ENCODE measurements at regions not wholly inside any gene's neighbourhood (a gene's known extent, or its start where the extent isn't known, plus 50 kb on each side); places are given as distances from the start of the nearest gene placed in this dataset.

DNA sequence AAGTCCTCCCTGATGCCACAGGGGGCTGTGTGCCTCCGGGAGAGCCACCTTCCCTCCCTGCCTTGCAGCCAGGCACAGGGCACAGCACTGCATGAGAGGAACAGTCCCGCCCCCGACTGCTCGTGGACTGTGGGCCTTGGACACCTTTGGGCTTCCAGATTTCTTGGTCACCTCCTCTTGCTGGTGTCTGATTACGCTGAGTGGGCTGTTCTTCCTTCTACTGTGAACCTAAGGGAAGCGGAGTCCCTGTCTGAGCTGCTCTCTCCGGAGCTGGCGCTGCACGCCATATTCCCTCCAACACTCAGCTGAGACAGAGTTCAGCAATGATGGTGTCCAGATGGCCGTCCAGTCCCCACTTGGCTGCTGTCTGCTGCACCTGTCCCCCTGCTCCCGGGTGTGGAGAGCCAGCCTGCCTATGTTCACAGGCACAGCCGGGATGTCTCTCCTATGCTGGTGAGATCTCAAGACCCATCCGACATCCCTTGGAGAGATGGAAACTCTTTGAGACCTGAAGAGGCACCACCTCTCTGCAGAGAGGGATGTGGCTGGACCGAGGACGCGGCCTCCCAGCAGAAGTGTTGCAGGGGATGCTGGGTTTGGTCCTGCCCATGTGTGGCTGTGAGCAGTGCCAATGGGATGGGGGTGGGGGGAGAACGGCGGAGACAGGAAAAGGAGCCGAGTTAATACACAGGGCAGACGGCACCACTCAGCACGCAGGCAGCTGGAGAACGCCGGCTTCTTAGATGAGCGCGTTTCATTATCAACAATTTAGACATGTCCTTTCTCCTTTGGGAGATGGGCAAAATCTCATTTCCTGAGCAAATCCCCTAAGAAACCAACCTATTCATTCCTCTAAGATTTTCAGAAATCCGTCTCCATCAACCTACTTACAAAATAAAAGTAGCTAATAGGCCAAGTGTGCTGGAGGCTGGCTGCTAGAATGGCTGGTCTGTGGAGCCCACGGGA is 171.9 kb downstream of the ENGASE start:
- Mint-ChIP-seq H3K27me3 (peaks cover 52% of the 10 kb centered on the region), H3K4me3 (no peak overlapping the region), H3K27ac (no peak overlapping the region), H3K36me3 (ENCODE audit: low read depth) (peaks cover 5% of the 10 kb centered on the region), H3K4me1 (peaks cover 6% of the 10 kb centered on the region)
- ATAC-seq, result no peak
- no peaks in the 10 kb centered on the region for H3K9me3 ChIP-seq (ENCODE audit: control insufficient read depth, low read length, poor library complexity, severe bottlenecking)
- no peak for DNase-seq

GRCh38 chr17:79244665-79245064 is 170.0 kb downstream of the ENGASE start:
- Mint-ChIP-seq H3K4me1 (peaks cover 6% of the 10 kb centered on the region), H3K27me3 (peaks cover 45% of the 10 kb centered on the region), H3K36me3 (ENCODE audit: low read depth) (no peaks in the 10 kb centered on the region), H3K27ac (no peak overlapping the region), H3K4me3 (no peak overlapping the region)
- DNase-seq (no peak), ATAC-seq (no peak)
- no peaks in the 10 kb centered on the region for H3K9me3 ChIP-seq (ENCODE audit: control insufficient read depth, low read length, poor library complexity, severe bottlenecking)

DNA sequence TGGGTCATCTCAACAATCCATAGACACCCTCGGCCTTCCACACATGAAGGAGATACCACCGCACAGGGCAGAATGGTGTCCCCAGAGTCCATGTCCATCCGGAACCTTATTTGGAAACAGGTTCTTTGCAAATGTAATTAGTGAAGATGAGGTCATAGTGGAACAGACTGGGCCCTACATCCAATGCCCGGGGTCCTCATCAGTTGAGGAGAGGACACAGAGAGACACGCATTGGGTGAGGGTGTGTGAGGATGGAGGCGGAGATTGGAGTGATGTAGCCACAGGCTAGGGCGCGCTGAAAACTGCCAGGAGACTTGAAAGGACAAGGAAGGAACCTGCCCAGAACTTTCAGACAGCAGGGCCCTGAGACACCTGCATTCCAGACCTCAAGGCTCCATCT is 169.4 kb downstream of the ENGASE start:
- H3K4me3 Mint-ChIP-seq, result no peak overlapping the region
- ATAC-seq (no peak), DNase-seq (no peak)
- H3K9me3 ChIP-seq (ENCODE audit: control insufficient read depth, low read length, poor library complexity, severe bottlenecking), result no peaks in the 10 kb centered on the region
- H3K36me3 Mint-ChIP-seq (ENCODE audit: low read depth), result no peaks in the 10 kb centered on the region
- peaks cover 2% of the 10 kb centered on the region for H3K4me1 Mint-ChIP-seq
- peaks cover 45% of the 10 kb centered on the region for H3K27me3 Mint-ChIP-seq
- H3K27ac Mint-ChIP-seq, result no peak overlapping the region

GRCh38 chr17:79243603-79243990 is 169.0 kb downstream of the ENGASE start:
- Mint-ChIP-seq H3K27ac (no peak overlapping the region), H3K4me1 (peaks cover 2% of the 10 kb centered on the region), H3K4me3 (no peak overlapping the region), H3K36me3 (ENCODE audit: low read depth) (no peaks in the 10 kb centered on the region), H3K27me3 (peaks cover 46% of the 10 kb centered on the region)
- ATAC-seq, result no peak
- no peak for DNase-seq
- H3K9me3 ChIP-seq (ENCODE audit: control insufficient read depth, low read length, poor library complexity, severe bottlenecking), result no peaks in the 10 kb centered on the region

- H3K27me3 Mint-ChIP-seq, result peaks cover 46% of the 10 kb centered on the region
- H3K36me3 Mint-ChIP-seq (ENCODE audit: low read depth), result no peaks in the 10 kb centered on the region
- H3K9me3 ChIP-seq (ENCODE audit: control insufficient read depth, low read length, poor library complexity, severe bottlenecking), result no peaks in the 10 kb centered on the region
- H3K4me1 Mint-ChIP-seq, result peaks cover 2% of the 10 kb centered on the region
- no peak overlapping the region for H3K27ac Mint-ChIP-seq
- ATAC-seq (no peak), DNase-seq (no peak)
- no peak overlapping the region for H3K4me3 Mint-ChIP-seq
Measured at GRCh38 chr17:79242873-79243602, 168.4 kb downstream of the ENGASE start.

DNA sequence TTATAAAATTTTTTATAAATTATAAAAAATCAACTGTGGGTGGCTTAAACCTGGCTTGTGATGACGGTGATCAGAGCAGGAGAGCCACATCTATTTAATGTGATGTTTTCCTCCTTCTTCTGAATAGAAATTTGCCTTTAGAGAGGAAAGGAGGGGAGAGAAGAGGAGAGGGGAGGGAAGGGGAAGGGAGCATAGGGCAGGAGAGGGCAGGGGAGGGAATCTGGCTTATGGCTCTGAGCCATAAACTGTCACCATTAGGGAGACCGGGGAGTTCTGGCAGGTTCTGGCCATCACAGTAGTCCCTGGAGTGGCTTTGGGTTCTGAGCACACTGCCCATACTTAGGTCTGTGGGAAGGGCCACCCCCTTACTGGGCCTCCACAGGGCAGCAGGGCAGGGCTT is 167.8 kb downstream of the ENGASE start:
- no peak for ATAC-seq
- peaks cover 48% of the 10 kb centered on the region for H3K27me3 Mint-ChIP-seq

DNA sequence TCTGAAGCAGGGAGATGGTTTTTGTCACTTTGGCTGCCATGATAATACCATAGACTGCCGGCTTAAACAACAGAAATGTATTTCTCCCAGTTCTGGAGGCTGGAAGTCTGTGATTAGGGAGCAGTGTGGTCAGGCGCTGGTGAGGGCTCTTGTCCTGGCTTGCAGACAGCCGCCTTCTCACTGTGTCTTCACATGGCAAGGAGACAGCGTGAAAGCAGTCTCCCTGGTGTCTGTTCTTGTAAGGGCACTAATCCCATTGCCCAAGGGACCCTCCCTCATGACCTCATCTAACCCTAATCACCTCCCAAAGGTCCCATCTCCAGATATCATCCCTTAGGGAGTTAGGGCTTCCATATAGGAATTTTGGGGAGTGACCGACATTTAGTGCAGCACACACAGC is 167.0 kb downstream of the ENGASE start:
- peaks cover 2% of the 10 kb centered on the region for H3K4me1 Mint-ChIP-seq
- no peaks in the 10 kb centered on the region for H3K36me3 Mint-ChIP-seq (ENCODE audit: low read depth)
- H3K9me3 ChIP-seq (ENCODE audit: control insufficient read depth, low read length, poor library complexity, severe bottlenecking), result no peaks in the 10 kb centered on the region
- H3K4me3 Mint-ChIP-seq, result no peak overlapping the region
- DNase-seq (no peak), ATAC-seq (no peak)
- H3K27ac Mint-ChIP-seq, result no peak overlapping the region
- peaks cover 52% of the 10 kb centered on the region for H3K27me3 Mint-ChIP-seq

More for the DNA sequence above, 167.8 kb downstream of the ENGASE start:
- H3K27ac Mint-ChIP-seq, result no peak overlapping the region
- no peak overlapping the region for H3K4me3 Mint-ChIP-seq
- no peak for DNase-seq
- H3K9me3 ChIP-seq (ENCODE audit: control insufficient read depth, low read length, poor library complexity, severe bottlenecking), result no peaks in the 10 kb centered on the region
- H3K4me1 Mint-ChIP-seq, result peaks cover 2% of the 10 kb centered on the region
- H3K36me3 Mint-ChIP-seq (ENCODE audit: low read depth), result no peaks in the 10 kb centered on the region

- no peak overlapping the region for H3K27ac Mint-ChIP-seq
- ATAC-seq, result no peak
- peaks cover 2% of the 10 kb centered on the region for H3K4me1 Mint-ChIP-seq
- H3K27me3 Mint-ChIP-seq, result peaks cover 41% of the 10 kb centered on the region
- H3K9me3 ChIP-seq (ENCODE audit: control insufficient read depth, low read length, poor library complexity, severe bottlenecking), result no peaks in the 10 kb centered on the region
- no peak for DNase-seq
- H3K36me3 Mint-ChIP-seq (ENCODE audit: low read depth), result no peaks in the 10 kb centered on the region
- no peak overlapping the region for H3K4me3 Mint-ChIP-seq
Measured at GRCh38 chr17:79239205-79239604, 164.6 kb downstream of the ENGASE start.

DNA sequence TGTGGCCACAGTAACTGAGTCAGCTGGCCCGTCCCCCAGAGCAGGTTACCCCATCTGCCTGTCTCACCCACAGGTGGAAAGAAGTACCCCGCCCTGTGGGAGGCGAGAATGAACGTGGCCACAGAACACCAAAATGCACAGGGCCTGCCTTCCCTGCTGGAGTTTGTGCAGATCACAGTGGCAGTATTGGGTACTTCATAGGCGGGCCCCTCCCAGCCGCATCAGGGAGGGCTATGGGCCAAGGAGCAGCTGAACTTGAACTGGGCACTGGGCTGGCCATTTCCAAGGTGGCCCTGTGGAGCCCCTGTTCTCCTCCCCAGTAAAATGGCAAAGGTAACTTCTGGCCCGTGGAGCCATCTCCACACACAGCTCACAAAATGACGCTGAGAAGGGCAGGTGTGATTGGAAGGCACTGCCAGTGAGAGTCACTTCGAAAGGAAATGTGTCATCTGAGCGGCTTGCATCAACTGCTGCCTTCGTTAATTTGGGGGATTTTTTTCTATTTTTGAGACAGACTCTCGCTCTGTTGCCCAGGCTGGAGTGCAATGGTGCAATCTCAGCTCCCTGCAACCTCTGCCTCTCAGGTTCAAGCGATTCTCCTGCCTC is 162.9 kb downstream of the ENGASE start:
- ATAC-seq (no peak), DNase-seq (no peak)
- no peaks in the 10 kb centered on the region for H3K9me3 ChIP-seq (ENCODE audit: control insufficient read depth, low read length, poor library complexity, severe bottlenecking)
- Mint-ChIP-seq H3K27me3 (peaks cover 31% of the 10 kb centered on the region), H3K27ac (no peak overlapping the region), H3K36me3 (ENCODE audit: low read depth) (no peaks in the 10 kb centered on the region), H3K4me1 (peaks cover 2% of the 10 kb centered on the region), H3K4me3 (no peak overlapping the region)

DNA sequence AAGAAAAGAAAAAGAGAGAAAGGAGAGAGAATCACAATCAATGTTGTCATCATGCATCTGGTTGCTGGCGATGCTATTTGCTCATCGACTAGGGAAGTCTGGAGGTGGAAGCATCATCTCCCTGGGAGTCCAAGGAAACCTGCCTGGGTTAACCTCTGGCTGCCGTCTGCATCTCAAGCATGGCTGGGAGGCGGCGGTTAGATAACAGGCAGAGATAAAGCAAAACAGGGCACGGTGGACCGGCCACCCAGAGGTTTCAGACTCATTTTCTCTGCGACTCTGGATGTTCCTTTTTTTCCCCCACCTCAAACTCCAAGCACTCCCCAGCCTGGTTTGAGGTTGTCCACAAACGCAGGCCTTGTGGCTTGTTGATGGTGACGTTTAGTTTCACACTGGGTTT is 161.2 kb downstream of the ENGASE start:
- Mint-ChIP-seq H3K4me1 (peaks cover 2% of the 10 kb centered on the region), H3K4me3 (no peak overlapping the region), H3K36me3 (ENCODE audit: low read depth) (no peaks in the 10 kb centered on the region), H3K27ac (no peak overlapping the region), H3K27me3 (peaks cover 25% of the 10 kb centered on the region)
- no peak for ATAC-seq
- no peaks in the 10 kb centered on the region for H3K9me3 ChIP-seq (ENCODE audit: control insufficient read depth, low read length, poor library complexity, severe bottlenecking)
- no peak for DNase-seq

DNA sequence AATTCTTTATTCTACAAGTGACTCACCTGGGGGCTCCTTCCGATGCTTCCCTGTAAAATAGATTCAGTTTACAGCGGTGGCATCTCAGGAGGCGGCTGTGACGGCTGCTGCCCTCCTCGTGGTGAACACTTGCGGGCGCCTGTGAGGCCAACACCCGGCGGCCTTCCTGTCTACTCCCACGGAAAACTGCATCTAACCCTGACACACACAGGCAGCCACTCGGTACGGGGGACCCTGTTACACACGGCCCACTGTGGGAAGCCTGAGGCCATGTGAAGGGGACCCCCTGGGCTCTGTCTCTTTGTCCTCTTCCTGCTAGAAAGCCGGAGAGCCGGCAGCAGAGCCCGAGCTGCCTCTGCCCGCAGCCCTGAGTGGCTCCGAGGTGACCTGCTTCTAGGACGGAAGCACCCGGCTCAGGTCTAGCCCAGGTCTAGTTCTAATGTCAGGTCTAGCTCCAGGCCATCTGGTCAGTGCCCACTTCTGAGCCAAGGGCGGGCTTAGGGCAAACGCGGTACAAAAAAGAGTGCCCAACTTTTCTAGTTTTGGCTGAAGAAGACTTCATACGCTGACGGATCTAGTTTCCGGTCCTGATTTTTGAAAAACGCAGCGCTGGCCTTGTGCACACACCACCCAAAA is 159.4 kb downstream of the ENGASE start:
- ATAC-seq (no peak), DNase-seq (no peak)
- Mint-ChIP-seq H3K4me1 (no peaks in the 10 kb centered on the region), H3K27me3 (peaks cover 13% of the 10 kb centered on the region), H3K36me3 (ENCODE audit: low read depth) (no peaks in the 10 kb centered on the region), H3K27ac (no peak overlapping the region), H3K4me3 (no peak overlapping the region)
- H3K9me3 ChIP-seq (ENCODE audit: control insufficient read depth, low read length, poor library complexity, severe bottlenecking), result no peaks in the 10 kb centered on the region

GRCh38 chr17:79232957-79233356 is 158.3 kb downstream of the ENGASE start:
- DNase-seq (no peak), ATAC-seq (no peak)
- Mint-ChIP-seq H3K27me3 (peaks cover 19% of the 10 kb centered on the region), H3K4me3 (no peak overlapping the region), H3K36me3 (ENCODE audit: low read depth) (no peaks in the 10 kb centered on the region), H3K27ac (no peak overlapping the region), H3K4me1 (no peaks in the 10 kb centered on the region)
- H3K9me3 ChIP-seq (ENCODE audit: control insufficient read depth, low read length, poor library complexity, severe bottlenecking), result no peaks in the 10 kb centered on the region

GRCh38 chr17:79231766-79232287 is 157.2 kb downstream of the ENGASE start:
- ATAC-seq (no peak), DNase-seq (no peak)
- Mint-ChIP-seq H3K36me3 (ENCODE audit: low read depth) (no peaks in the 10 kb centered on the region), H3K27me3 (peaks cover 19% of the 10 kb centered on the region), H3K4me1 (no peaks in the 10 kb centered on the region), H3K4me3 (no peak overlapping the region), H3K27ac (no peak overlapping the region)
- no peaks in the 10 kb centered on the region for H3K9me3 ChIP-seq (ENCODE audit: control insufficient read depth, low read length, poor library complexity, severe bottlenecking)

Measured in T-helper 17 cell (primary cell).